ENCODE measurements at regions not wholly inside any gene's neighbourhood (a gene's known extent, or its start where the extent isn't known, plus 50 kb on each side); places are given as distances from the start of the nearest gene placed in this dataset.

DNA sequence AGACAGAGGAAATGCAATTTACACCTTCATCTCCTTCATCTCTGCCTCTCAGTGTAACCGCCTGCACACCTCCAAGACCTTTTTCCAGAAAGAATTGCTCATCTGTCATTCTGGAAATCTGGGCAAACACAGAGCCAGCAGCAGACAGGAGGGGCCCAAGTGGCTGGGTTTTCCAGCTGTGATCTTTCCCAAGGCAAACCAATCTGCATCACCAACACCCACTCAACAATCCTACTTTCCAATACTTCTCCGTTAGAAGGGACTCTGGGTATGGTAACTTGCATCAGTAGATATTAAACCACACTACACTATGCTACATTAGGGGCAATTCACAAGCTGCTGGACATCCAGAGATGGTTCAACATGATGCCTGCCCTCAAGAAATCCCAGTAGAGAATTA, 781.8 kb upstream of the AUTS2 start:
- TF ChIP-seq, protein P1, sequence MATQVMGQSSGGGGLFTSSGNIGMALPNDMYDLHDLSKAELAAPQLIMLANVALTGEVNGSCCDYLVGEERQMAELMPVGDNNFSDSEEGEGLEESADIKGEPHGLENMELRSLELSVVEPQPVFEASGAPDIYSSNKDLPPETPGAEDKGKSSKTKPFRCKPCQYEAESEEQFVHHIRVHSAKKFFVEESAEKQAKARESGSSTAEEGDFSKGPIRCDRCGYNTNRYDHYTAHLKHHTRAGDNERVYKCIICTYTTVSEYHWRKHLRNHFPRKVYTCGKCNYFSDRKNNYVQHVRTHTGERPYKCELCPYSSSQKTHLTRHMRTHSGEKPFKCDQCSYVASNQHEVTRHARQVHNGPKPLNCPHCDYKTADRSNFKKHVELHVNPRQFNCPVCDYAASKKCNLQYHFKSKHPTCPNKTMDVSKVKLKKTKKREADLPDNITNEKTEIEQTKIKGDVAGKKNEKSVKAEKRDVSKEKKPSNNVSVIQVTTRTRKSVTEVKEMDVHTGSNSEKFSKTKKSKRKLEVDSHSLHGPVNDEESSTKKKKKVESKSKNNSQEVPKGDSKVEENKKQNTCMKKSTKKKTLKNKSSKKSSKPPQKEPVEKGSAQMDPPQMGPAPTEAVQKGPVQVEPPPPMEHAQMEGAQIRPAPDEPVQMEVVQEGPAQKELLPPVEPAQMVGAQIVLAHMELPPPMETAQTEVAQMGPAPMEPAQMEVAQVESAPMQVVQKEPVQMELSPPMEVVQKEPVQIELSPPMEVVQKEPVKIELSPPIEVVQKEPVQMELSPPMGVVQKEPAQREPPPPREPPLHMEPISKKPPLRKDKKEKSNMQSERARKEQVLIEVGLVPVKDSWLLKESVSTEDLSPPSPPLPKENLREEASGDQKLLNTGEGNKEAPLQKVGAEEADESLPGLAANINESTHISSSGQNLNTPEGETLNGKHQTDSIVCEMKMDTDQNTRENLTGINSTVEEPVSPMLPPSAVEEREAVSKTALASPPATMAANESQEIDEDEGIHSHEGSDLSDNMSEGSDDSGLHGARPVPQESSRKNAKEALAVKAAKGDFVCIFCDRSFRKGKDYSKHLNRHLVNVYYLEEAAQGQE (IDR thresholded peaks at IDR 0.05; ENCODE audit: insufficient read depth in 1 of 2, low read depth in 2 of 2, low read length in 2 of 2): no peak
- no peak for TF ChIP-seq SIN3A (IDR thresholded peaks at IDR 0.05; ENCODE audit: borderline replicate concordance, insufficient read depth, low read length)

DNA sequence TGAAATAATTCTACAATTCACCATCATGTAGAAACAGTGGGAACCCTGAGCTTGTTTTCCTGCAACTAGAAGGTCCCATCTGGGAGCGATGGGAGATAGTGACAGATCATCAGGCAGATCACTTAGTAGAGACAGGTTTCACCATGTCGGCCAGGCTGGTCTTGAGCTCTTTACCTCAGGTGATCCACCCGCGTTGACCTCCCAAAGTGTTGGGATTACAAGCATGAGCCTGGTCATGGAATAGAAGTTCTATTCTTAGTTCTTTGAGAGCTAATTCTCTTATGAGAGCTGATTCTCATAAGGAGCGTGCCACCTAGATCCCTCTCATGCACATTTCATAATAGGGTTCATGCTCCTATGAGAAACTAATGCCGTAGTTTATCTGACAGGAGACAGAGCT, 778.0 kb upstream of the AUTS2 start:
- TF ChIP-seq POLR2AphosphoS5 (IDR thresholded peaks at IDR 0.05; ENCODE audit: low read depth, low read length) (no peak), FOXP2 (optimal IDR thresholded peaks at IDR 0.05; ENCODE audit: borderline replicate concordance, extremely low read depth, extremely low read length, insufficient read depth) (no peak)

DNA sequence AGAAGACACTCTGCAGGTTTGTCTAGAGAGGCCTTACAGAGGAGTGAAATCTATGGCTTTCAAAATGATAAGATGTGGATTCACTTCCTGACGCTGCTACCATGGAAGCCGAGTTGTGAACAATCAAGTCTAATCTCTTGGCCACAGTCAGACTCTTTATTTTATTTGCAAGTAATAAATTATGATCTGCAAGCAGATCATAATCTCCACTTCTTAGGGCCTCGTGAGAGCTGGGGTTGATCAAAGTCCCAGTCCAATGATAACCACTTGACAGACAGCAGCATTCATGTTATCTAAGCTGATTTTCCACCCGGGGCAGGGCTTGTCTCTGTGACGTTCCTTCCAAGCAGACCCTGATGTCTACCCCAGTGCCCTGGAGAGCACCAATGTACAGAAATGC, 776.4 kb upstream of the AUTS2 start:
- TF ChIP-seq, protein P1 (IDR thresholded peaks at IDR 0.05; ENCODE audit: insufficient read depth in 1 of 2, low read depth in 2 of 2, low read length in 2 of 2): no peak
- TF ChIP-seq SIN3A (IDR thresholded peaks at IDR 0.05; ENCODE audit: borderline replicate concordance, insufficient read depth, low read length) (no peak), POLR2AphosphoS5 (IDR thresholded peaks at IDR 0.05; ENCODE audit: low read depth, low read length) (no peak), FOXP2 (optimal IDR thresholded peaks at IDR 0.05; ENCODE audit: borderline replicate concordance, extremely low read depth, extremely low read length, insufficient read depth) (no peak), TAF1 (IDR thresholded peaks at IDR 0.05; ENCODE audit: borderline replicate concordance, insufficient read depth, low read length) (no peak)

DNA sequence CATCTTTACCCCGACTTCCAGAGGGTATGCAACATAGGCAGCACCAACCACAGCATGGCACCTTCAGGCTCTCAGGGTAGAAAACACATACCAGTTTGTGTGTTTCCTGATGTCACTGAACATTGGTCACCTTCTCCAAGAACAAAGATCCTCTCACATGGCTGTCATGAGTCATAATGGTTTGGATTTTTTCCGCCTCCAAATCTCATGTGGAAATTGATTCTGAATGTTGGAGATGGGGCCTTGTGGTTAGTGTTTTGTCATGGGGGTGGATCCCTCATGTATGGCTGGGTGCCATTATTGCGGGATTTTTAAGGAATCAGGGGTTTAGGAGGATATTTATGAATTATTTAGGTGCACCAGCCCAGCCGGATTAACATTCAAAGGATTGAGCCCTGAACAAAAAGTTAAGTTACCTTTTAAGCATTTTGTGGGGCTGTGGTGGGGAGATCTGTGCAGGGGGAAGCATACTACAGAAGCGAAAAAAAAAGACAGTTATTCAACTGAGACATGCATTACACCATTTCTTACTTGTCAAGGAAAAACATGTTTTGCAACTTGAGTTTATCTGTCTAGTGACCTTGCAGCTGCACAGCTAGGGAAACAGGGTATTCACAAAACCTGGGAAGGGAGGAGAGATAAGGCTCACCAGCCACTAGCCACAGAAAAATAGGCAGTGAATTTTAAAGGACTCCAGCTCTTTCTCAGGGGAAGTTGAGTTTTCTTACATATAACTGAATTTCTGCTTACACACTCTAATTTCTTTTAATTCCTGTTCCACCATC, 774.1 kb upstream of the AUTS2 start:
- TF ChIP-seq POLR2AphosphoS5 (IDR thresholded peaks at IDR 0.05; ENCODE audit: low read depth, low read length): no peak
- no peak for TF ChIP-seq TAF1 (IDR thresholded peaks at IDR 0.05; ENCODE audit: borderline replicate concordance, insufficient read depth, low read length)
- TF ChIP-seq SIN3A (IDR thresholded peaks at IDR 0.05; ENCODE audit: borderline replicate concordance, insufficient read depth, low read length): no peak
- TF ChIP-seq FOXP2 (optimal IDR thresholded peaks at IDR 0.05; ENCODE audit: borderline replicate concordance, extremely low read depth, extremely low read length, insufficient read depth): no peak

DNA sequence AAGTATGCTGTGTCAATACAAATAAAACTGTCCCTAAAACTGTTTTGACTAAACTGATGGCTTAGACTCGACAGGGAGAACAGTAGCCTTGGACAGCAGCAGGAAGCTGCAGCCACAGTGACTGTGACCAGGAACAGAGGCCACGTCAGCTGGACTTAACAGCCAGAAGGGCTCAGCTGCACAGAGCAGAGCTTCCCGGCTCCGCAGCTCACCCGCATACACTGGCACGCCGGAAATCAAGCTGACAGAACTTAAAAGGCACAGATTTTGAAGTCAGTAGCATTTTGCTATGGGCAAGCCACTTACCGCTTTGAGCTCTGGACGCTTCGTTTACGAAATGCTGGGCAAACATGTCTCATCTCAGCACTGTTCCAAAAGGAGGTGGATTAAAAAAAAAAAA, 769.7 kb upstream of the AUTS2 start:
- TF ChIP-seq, protein P1 (IDR thresholded peaks at IDR 0.05; ENCODE audit: insufficient read depth in 1 of 2, low read depth in 2 of 2, low read length in 2 of 2): no peak
- TF ChIP-seq SIN3A (IDR thresholded peaks at IDR 0.05; ENCODE audit: borderline replicate concordance, insufficient read depth, low read length) (no peak), FOXP2 (optimal IDR thresholded peaks at IDR 0.05; ENCODE audit: borderline replicate concordance, extremely low read depth, extremely low read length, insufficient read depth) (no peak), TAF1 (IDR thresholded peaks at IDR 0.05; ENCODE audit: borderline replicate concordance, insufficient read depth, low read length) (no peak), POLR2AphosphoS5 (IDR thresholded peaks at IDR 0.05; ENCODE audit: low read depth, low read length) (no peak)

DNA sequence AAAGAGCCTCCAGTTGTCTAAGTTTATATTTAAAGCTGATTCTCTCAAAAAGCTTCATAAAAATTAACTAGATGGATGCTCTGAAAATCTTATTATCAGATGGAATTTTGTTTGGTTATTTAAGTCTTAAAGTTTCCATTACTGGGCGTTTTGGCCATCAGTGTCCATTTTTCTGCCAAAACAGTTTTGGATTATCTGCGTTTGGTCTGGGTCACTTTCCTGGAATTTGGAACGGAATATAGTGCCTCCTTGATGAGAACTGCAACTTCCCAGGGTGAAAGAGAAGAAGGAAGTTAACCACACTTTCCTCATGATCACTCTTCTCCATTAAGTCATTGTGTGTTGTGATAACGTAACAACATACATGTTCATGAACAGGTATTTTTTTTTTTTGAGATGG, 764.9 kb upstream of the AUTS2 start:
- TF ChIP-seq SIN3A (IDR thresholded peaks at IDR 0.05; ENCODE audit: borderline replicate concordance, insufficient read depth, low read length): no peak
- no peak for TF ChIP-seq POLR2AphosphoS5 (IDR thresholded peaks at IDR 0.05; ENCODE audit: low read depth, low read length)
- no peak for TF ChIP-seq TAF1 (IDR thresholded peaks at IDR 0.05; ENCODE audit: borderline replicate concordance, insufficient read depth, low read length)

All from PFSK-1 (cell line).